Lower leg skin (tissue), 3 donors: ENCODE measurements at regions not wholly inside any gene's neighbourhood (a gene's known extent, or its start where the extent isn't known, plus 50 kb on each side); places are given as distances from the start of the nearest gene placed in this dataset.

Experiments
- POLR2A ChIP-seq, 2 donors: fragments of 450-650 bp; IDR thresholded peaks; one replicate each; pipeline ENCODE4 v1.6.1; 2016 to 2017; ENCODE audit warnings: antibody characterized with exemption in 2 of 2, mild to moderate bottlenecking in 1 of 2, moderate library complexity in 1 of 2
- TF ChIP-seq, protein P1 (sequence below), 3 donors: fragments of 450-650 bp; IDR thresholded peaks; one replicate each; pipeline ENCODE4 v1.5.1; 2016; ENCODE audit warnings: antibody characterized with exemption in 3 of 3, mild to moderate bottlenecking in 3 of 3, moderate library complexity in 2 of 3

DNA sequence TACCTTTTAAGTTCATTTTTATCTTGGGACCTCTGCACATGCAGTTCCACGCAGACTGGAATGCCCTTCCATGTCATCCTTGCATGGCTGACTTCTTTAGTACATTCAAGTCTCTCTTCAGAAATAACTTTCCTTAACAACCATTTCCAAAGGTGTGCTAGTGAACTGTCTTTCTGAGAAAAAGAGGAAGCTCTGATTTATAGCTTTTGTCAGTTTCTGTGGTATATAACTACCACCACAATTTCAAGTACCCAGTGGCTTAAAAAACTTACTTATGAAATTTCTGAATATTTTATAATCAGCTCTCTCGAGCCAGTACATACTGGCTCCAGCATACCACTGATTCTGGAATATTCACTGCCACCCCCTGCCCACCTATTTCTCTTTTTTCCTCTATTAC is 1613.8 kb downstream of the MAT2B start:
- TF ChIP-seq, protein P1, sequence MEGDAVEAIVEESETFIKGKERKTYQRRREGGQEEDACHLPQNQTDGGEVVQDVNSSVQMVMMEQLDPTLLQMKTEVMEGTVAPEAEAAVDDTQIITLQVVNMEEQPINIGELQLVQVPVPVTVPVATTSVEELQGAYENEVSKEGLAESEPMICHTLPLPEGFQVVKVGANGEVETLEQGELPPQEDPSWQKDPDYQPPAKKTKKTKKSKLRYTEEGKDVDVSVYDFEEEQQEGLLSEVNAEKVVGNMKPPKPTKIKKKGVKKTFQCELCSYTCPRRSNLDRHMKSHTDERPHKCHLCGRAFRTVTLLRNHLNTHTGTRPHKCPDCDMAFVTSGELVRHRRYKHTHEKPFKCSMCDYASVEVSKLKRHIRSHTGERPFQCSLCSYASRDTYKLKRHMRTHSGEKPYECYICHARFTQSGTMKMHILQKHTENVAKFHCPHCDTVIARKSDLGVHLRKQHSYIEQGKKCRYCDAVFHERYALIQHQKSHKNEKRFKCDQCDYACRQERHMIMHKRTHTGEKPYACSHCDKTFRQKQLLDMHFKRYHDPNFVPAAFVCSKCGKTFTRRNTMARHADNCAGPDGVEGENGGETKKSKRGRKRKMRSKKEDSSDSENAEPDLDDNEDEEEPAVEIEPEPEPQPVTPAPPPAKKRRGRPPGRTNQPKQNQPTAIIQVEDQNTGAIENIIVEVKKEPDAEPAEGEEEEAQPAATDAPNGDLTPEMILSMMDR (IDR thresholded peaks at IDR 0.05), result no peak
- TF ChIP-seq POLR2A (IDR thresholded peaks at IDR 0.05), result no peak
